Neural cell (in vitro differentiated cells): ENCODE measurements at regions not wholly inside any gene's neighbourhood (a gene's known extent, or its start where the extent isn't known, plus 50 kb on each side); places are given as distances from the start of the nearest gene placed in this dataset.

Experiments
- CTCF ChIP-seq: fragments of 450-650 bp; IDR thresholded peaks from 2 replicates; pipeline ENCODE4 v1.5.1; 2014; ENCODE audit warnings: antibody characterized with exemption, mild to moderate bottlenecking, moderate library complexity; ENCODE audit not compliant: poor library complexity, severe bottlenecking
- EZH2 ChIP-seq: fragments of 200-600, 300-800 bp; shearing (Covaris generic), sonication (generic); IDR thresholded peaks from 2 replicates; pipeline ENCODE4 v1.6.1; 2014; ENCODE audit warnings: antibody characterized with exemption, low read length, borderline replicate concordance, mild to moderate bottlenecking; ENCODE audit not compliant: insufficient read depth, poor library complexity, severe bottlenecking
- MXI1 ChIP-seq: fragments of 450-650 bp; conservative IDR thresholded peaks from 2 replicates; pipeline ENCODE4 v1.6.1; 2014; ENCODE audit warnings: antibody characterized with exemption, mild to moderate bottlenecking; ENCODE audit not compliant: poor library complexity, severe bottlenecking
- POLR2AphosphoS5 ChIP-seq: IDR thresholded peaks from 2 replicates; pipeline ENCODE4 v1.6.1; 2012
- REST ChIP-seq: IDR thresholded peaks from 2 replicates; pipeline ENCODE4 v1.6.1; 2012; ENCODE audit warnings: borderline replicate concordance
- SMC3 ChIP-seq: fragments of 450-650 bp; conservative IDR thresholded peaks from 2 replicates; pipeline ENCODE4 v1.6.1; 2014; ENCODE audit warnings: antibody characterized with exemption, mild to moderate bottlenecking, moderate library complexity; ENCODE audit not compliant: poor library complexity
- TAF1 ChIP-seq: IDR thresholded peaks from 2 replicates; pipeline ENCODE4 v1.6.1; 2012; ENCODE audit warnings: low read depth

GRCh38 chr4:159018062-159018629 lies 84.7 kb upstream of the RAPGEF2 start:
- TF ChIP-seq POLR2AphosphoS5 (no peak), CTCF (no peak), REST (no peak), EZH2 (no peak), SMC3 (no peak), TAF1 (no peak), MXI1 (no peak)
